H1 (cell line): ENCODE measurements at regions not wholly inside any gene's neighbourhood (a gene's known extent, or its start where the extent isn't known, plus 50 kb on each side); places are given as distances from the start of the nearest gene placed in this dataset.

Experiments
- BACH1 ChIP-seq: IDR thresholded peaks from 2 replicates; pipeline ENCODE4 v1.6.1; 2012; ENCODE audit warnings: low read length, improper control_type of control experiment
- KDM1A ChIP-seq: fragments of 200-600, 300-600 bp; sonication (generic); IDR thresholded peaks from 2 replicates; pipeline ENCODE4 v1.7.1; 2016; ENCODE audit warnings: mild to moderate bottlenecking, low read length, borderline replicate concordance
- KDM5A ChIP-seq: fragments of 200-600 bp; IDR thresholded peaks from 2 replicates; pipeline ENCODE4 v1.7.1; 2012; ENCODE audit warnings: mild to moderate bottlenecking, low read length, inconsistent platforms, mixed read lengths
- SIN3A ChIP-seq, 2 experiments: IDR thresholded peaks in 1 of 2; conservative IDR thresholded peaks in 1 of 2; 2 replicates each; pipeline ENCODE4 v1.6.1; 2011 to 2012; ENCODE audit warnings: low read length in 2 of 2, improper control_type of control experiment in 1 of 2, low read depth in 1 of 2, mild to moderate bottlenecking in 1 of 2
- SP1 ChIP-seq: IDR thresholded peaks from 2 replicates; pipeline ENCODE4 v1.6.1; 2011; ENCODE audit warnings: low read depth, low read length
- TAF1 ChIP-seq: IDR thresholded peaks from 2 replicates; pipeline ENCODE4 v1.6.1; 2011; ENCODE audit warnings: mild to moderate bottlenecking, low read depth, low read length
- TCF12 ChIP-seq: IDR thresholded peaks from 2 replicates; pipeline ENCODE4 v1.6.1; 2011; ENCODE audit warnings: low read depth, mild to moderate bottlenecking, low read length

GRCh38 chr15:35724626-35725025, 178.7 kb upstream of the DPH6 start (continued):
- no peak for TF ChIP-seq KDM5A
- TF ChIP-seq TCF12, result no peak
- TF ChIP-seq SIN3A (conservative IDR thresholded peaks at IDR 0.05 in 1 of 2, IDR thresholded peaks at IDR 0.05 in 1 of 2; ENCODE audit: low read depth in 1 of 2, low read length in 2 of 2), result no peak
- TF ChIP-seq TAF1, result no peak
- TF ChIP-seq BACH1, result no peak
- no peak for TF ChIP-seq KDM1A
- TF ChIP-seq SP1, result no peak
